LNCaP clone FGC (cell line): ENCODE measurements at regions not wholly inside any gene's neighbourhood (a gene's known extent, or its start where the extent isn't known, plus 50 kb on each side); places are given as distances from the start of the nearest gene placed in this dataset.
A peak's percentile ranks its signal among the peaks of the same experiment; 100 is the strongest.
"Not testable (repeated sequence)": the region's sequence is repeated elsewhere in the genome, so short reads cannot be mapped to it uniquely, and the experiment has no call there.

Source experiments
- DNase-seq: peaks from one replicate; pipeline ENCODE4 v3.0.0-alpha.2; 2011; ENCODE audit warnings: low read depth
- H3K4me3 ChIP-seq: 2 replicates; pipeline ENCODE4 v1.5.1; 2011; ENCODE audit warnings: mild to moderate bottlenecking, low read depth, low read length, control low read depth
- CTCF ChIP-seq: IDR thresholded peaks from 2 replicates; pipeline ENCODE4 v1.5.1; 2012; ENCODE audit warnings: mild to moderate bottlenecking; ENCODE audit not compliant: control insufficient read depth, insufficient read depth; ENCODE audit errors: extremely low read depth

- TF ChIP-seq CTCF = no peak
- no peak overlapping the region for H3K4me3 ChIP-seq
- DNase-seq = no peak
Measured at GRCh38 chr2:224103651-224104050, 64.6 kb upstream of the SERPINE2 start.

DNA sequence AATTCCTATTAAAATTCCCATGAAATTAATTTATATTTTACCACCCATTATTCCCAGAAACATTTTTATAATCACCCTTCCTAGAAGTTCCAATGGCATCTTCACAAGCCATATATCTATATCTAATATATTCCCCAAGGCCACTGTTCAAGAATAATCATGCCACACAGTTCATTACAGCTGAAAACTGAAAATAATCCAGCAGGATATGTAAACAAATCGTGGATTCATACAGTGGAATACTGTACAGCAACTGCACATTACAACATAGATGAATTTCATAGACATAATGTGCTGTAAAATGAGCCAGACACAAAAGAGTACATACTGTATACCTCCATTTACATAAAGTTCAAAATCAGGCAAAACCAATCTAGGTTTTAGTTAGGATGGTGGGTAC is 63.9 kb upstream of the SERPINE2 start:
- H3K4me3 ChIP-seq = no peak overlapping the region
- no peak for TF ChIP-seq CTCF
- no peak for DNase-seq

GRCh38 chr2:224101820-224102630 is 62.9 kb upstream of the SERPINE2 start:
- H3K4me3 ChIP-seq = no peak overlapping the region
- no peak for TF ChIP-seq CTCF
- no peak for DNase-seq

DNA sequence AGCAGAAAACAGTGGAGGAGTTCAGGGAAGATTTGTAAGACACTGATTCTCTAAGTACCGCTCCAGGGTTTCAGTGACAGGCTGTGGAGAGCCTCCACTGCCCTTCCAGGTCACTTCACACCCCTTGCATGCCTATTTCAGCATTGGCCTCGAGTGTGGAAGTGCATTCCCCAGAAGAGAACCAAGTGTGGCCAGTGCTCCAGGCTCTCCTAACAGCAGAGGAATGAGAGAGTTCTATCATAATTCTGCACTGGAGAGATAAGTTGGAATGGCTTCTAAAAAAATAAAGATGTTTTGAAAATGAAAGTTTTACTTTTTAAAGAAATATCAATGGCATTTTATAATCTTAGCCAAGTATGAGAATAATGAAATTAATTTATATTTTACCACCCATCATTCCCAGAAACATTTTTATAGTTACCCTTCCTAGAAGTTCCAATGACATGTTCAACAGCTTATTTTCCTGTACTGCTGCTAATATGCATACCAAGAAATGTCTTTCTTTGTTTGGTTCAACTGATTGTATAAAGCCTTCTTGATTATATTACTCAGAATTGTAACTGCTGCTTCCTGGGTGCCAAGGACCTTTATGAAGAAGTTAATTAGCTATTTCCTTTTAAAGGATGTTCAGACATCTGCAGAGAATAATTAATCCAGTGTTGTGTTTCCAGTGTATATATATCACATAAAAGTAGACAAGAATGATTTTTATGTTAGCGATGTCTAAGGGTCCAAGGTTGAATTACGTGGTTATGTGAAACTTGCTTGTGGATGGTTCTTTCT is 61.0 kb upstream of the SERPINE2 start:
- H3K4me3 ChIP-seq = no peak overlapping the region
- DNase-seq = no peak
- TF ChIP-seq CTCF = no peak

DNA sequence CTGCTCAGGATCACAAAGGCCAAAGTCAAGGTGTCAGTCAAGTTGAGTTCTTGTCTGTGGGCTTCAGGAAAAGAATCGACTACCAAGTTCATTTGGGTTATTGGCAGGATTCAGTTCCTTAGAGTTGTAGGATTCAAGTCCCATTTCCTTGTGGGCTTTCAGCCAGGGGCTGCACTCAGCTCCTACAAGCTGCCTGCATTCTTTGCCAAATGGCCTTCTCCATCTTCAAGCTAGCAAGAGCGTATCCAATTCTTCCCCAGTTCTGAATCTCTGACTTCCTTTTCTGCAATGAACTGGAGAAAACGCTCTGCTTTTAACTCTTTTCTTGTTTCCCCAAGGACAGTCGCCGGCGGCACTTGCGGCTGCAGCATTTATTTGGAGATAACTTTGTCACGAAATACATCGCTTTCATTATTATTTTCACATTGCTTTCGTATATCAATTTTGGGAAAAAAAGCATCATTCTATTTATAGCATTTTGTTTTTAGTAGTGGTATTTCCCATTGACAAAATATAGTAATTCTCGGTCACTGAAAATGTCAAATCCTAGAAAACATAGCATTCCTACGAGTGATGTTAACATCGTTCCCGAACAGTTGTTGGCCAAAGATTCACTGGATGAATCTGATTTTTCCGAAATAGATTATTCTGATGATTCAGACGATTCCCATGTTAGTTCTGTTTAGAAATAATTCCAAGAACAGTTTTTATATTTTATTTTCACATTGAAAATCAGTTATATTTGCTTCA is 59.6 kb upstream of the SERPINE2 start:
- no peak overlapping the region for H3K4me3 ChIP-seq
- peak; percentile 8 for DNase-seq
- TF ChIP-seq CTCF = no peak

- H3K4me3 ChIP-seq = no peak overlapping the region
- no peak for TF ChIP-seq CTCF
- DNase-seq = no peak
Measured at GRCh38 chr2:224094413-224094812, 55.3 kb upstream of the SERPINE2 start.

- not testable (repeated sequence) for H3K4me3 ChIP-seq, DNase-seq
Measured at GRCh38 chr2:224091671-224092070, 52.6 kb upstream of the SERPINE2 start.

GRCh38 chr2:224089606-224090005 is 50.5 kb upstream of the SERPINE2 start:
- H3K4me3 ChIP-seq, DNase-seq: not testable (repeated sequence)
